GM18511 (cell line): ENCODE measurements at regions not wholly inside any gene's neighbourhood (a gene's known extent, or its start where the extent isn't known, plus 50 kb on each side); places are given as distances from the start of the nearest gene placed in this dataset.

Source experiments
- ATAC-seq: cut with Tn5 transposase; IDR thresholded peaks from one replicate; pipeline ENCODE4 v1.9.1; 2021; ENCODE audit warnings: mild to moderate bottlenecking, moderate library complexity; ENCODE audit not compliant: unreplicated experiment

DNA sequence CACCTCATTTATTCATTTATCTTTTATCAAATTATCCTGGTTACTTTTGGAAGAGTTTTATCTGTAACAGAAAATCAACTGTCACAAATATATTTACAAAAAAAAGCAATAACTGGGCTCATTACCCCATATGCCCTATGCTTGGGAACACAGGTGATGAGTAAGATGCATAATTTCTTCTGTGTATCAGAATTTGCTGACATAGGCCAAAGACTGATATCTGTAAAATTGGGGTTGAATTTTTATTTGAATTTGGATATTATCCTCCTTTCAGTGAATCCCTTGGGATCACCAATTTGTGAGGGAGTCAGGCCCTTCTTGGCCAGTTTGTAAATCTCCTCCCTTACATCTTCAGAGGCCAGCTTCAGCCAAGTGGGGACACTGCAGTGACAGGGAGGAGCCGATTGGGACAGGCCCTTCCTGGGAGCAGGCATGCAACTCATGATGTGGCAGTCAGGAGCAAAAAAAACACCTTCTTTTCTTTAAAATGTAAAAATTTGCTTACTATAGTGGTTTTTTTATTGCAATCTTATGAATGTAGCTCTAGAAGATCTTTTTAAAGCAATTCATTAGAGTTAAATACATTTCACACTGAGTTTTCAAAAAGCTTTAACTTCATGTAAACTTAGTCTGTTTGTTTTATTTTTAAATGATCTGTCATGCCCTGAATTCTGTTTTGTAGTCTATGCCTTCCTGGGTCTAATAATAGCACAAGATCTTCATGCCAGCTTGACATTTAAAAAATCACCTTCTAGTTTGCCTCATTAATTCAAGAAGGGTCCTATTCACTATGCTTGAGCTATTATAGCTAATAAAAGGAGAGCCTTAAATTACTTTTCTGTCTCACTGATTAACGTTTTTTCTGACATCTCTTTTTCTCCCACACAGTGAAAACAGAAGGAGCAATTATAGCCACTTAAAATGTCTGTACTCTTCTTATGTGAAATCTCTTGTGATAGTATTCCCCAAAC lies 136.6 kb upstream of the SPRY1 start:
- no peak for ATAC-seq

DNA sequence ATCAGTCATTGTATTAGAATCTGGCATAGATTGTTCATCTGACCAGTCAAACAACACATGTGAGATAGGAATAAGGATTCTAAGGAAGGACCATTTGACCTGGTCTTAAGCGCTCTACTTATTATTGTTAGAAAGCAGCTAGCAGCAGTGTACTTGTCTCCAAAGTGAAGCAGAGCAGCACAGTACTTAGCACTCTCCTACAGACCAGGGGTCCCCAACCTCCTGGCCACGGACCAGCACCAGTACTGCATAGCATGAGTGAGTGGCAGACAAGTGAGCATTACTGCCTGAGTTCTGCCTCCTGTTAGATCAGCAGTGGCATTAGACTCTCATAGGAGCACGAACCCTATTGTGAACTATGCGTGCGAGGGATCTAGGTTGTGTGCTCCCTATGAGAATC lies 135.9 kb upstream of the SPRY1 start:
- no peak for ATAC-seq

DNA sequence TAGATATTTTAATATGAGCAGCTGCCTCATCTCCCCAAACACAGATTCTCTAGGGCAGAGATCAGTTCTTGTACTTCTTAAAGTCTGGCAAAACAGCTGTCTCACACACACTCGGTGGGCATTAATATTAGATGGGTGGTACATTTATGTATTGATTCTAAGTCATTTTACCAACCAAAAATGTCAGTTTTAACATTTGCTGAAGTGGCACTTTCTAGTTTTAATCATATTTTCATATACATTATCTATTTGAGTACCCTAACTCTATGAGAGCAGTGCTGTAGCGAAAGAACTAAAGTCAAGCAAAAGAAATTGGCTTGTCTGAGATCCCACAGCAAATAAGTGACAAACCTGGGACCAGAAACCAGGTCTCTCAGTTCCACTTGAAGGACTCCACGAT lies 134.5 kb upstream of the SPRY1 start:
- no peak for ATAC-seq

DNA sequence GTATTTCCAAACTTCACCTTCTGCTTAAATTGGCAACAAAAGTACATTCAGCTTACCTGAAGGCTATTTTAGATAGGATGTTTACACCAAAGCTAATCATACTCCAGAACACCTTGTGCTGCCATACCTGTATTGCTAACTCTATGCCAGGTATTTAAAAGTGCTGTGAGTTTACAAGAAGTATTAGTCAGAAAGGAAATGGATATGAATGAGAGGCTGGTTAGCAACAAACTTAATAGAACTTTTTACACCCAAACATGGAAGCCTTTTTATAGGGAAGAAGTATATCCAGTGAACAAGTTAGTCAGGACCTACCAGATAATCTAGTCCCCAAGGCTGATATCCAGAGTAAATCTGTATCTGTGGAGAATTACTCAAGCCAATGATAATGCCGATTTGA lies 131.2 kb upstream of the SPRY1 start:
- no peak for ATAC-seq

DNA sequence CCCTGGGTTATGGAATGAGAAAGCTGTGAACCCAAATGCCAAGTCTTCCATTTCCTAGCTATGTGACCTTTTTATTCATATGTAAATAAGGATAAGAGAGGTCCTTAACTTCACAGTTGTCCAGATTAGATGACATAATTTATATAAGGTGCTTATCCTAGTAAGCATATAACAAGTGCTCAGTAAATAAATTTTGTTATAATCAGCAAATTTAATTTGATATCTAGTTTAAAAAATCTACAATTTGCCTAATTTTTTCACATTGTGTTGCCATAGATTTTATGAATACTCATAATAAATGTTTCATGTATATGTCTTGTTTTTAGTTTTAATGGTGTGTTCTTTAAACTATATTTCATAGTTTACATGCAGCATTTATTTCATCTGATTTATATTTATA lies 130.4 kb upstream of the SPRY1 start:
- no peak for ATAC-seq

DNA sequence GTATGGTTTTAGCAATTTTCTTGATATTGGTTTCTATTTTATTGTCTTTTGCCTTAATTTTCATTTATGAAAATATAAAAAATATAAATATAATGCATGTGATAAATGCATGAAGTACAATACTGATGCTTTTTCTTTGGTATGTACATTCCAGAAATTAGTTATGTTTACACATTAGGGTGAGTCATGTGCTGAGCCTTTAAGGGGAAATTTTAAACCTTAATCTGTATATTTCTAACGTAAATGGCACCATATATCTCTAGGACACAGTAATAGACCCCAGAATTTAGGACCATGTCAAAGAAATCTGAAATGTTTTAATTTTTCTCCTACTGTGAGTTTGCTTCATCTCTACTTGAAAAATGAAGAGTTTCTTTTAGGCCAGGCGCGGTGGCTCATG lies 117.8 kb upstream of the SPRY1 start:
- no peak for ATAC-seq

DNA sequence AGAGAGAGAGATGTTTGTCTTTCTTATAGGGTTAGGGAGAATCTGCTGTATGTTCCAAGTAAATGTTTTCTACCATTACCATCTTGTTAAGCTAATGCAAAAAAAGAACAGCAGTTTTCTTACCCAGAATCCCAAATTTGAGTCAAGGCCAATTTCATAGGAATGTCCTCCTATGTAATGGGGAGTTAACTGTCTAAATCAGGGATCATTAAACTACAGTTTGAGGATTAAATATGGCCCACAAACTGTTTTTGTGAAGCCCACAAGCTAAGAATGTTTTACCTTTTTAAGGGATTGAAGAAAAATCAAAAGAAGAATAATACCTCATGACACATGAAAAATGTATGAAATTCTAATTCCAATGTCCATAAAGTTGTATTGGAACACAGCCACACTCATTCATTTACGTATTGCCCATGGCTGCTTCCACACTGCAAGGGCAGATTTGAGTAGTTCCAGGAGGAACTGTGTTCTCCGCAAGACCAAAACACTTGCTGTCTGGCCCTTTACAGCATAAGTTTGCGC lies 113.2 kb upstream of the SPRY1 start:
- ATAC-seq: no peak

DNA sequence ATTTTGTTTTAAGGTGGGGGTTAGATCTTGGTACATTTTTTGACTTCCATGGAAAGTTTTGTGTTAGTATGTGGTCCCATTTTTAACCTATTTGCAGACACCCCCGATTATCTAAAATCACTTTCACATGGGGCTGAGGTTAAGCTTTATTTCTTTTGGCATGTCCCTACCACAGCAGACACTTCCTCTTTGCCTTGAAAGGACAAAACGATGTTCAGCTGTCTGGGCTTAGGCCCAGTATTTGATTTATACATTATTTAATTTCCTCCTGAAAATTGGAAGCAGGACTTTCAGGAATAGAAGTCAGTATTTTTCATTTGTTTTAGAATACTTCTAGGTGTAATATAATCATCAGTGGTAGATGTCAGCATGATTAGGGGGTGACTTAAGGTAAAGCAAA lies 112.4 kb upstream of the SPRY1 start:
- ATAC-seq: no peak

DNA sequence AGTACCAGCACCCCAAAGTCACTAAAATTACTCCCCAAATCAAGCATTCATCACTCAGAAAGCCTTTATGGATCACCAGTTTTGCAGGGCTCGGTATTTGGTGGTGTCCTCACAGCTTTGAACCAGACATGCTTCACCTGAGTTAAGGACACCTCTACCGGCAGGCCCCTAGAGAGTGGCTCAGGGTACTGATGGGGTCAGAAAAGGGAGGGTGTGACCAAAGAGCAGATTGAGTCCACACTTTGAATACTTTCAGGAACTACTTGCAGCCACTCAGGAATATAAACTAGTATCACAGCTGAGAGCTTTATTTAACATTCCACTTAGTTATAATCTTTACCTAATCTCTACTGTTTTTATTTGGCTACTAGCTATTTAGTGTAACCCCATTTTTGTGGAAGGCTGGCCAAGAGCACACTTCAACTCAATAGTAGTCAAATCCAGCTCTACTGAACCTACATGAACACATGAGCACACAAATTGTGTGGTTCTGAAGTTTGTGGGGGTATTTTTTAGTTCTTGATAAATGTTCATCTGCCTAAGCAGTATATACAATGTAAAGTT lies 109.6 kb upstream of the SPRY1 start:
- ATAC-seq: no peak

DNA sequence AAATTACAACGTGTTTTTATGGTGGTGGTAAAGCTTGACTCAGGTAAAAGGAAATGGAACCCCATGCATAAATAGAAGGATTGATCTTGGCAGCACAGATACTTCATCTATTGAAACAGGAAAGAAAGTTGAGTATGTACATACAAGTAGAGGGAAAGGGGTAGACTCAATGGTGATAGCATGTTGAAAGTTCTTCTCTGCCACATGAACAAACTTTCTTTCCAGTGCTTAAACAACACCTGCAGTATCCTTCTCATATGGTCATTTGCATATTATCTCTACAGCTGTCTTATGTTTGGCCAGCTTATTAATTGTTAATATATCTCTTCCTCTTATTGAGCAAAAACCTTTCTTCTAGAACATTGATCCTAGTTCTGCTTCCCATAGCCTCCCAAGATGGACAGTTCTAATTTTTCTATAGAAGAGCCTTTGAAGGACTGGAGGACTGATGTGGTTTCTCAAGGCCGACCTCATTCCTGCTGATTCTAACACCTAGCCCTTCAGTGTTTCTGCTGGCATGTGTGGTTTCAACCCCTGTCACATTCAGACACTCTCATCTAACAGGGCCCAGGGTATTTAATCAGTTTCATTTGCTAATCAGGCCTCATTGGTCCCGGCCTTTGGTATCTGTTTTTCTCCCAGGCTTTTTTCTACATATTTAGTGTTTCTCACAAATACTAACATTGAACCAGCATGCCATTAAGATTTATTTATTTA lies 108.1 kb upstream of the SPRY1 start:
- peak; percentile 85 for ATAC-seq

DNA sequence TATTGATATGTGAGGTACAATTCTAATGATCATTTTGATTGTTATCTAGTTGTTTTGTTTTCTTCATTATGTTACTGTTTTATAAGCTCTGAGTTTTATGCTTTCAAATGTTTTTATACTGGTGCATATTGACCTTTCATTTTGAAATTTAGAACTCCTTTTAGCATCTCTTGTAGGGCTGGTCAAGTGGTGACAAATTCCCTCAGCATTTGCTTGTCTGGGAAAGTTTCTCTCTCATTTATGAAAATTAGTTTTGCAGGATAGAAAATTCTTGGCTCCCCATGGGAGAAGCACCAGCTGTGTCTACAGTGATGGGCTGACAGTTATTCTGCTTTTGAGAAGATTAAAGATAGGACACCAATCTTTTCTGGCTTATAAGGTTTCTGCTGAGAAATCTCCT lies 105.3 kb upstream of the SPRY1 start:
- ATAC-seq: no peak

DNA sequence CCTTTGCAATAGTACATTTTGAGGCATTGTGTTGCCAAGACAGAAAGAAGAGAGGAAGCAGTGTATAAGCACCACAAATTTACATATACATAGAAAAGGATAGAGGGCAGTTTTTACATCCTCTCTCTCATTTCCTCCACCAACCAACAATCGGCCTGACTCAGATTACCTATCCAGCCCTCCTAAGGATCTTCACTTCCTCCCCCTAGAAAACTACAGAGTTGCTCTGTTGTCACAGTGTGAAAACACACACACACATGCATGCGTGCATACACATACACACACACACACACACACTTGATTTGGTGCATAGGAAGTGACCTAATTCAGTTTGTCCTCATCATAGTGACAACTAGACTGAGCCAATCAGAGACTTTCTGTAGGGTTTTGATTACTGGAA lies 98.8 kb upstream of the SPRY1 start:
- ATAC-seq: peak; percentile 66

DNA sequence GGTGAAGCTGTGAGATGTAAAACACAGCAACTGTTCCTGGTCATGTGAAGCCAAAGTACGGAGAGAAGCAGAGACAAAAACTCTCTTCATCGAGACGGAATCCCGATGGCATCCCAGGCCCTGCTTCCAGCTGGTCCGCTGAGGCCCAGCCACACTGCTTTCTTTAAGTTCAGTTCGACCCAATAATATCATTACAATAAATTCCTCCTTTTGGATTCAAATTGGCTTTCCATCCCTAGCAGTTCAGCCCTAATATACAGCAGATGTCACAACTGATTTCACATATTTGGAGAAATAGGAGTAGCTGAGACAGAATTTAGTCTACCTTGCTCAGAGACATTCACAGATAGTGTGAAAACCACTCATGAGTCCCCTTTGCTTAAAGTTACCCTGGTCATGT lies 98.3 kb upstream of the SPRY1 start:
- ATAC-seq: no peak

DNA sequence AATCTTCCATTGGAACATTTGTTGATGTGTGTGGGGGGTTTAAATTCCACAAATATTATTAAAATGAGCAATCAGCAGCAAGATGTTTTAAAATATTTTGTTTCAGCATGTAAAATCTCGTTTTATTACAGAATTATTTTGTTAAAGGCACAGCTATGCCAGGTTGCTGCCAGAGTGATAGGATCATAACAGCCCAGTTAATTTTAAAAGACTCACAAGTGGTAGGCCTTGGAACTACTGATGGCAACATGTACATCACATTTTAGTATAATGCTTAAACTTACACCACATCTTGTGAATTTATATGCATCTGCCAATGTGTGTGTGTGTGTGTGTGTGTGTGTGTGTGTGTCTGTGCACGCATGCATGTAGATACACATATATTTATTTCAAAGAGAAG lies 97.8 kb upstream of the SPRY1 start:
- ATAC-seq: no peak

DNA sequence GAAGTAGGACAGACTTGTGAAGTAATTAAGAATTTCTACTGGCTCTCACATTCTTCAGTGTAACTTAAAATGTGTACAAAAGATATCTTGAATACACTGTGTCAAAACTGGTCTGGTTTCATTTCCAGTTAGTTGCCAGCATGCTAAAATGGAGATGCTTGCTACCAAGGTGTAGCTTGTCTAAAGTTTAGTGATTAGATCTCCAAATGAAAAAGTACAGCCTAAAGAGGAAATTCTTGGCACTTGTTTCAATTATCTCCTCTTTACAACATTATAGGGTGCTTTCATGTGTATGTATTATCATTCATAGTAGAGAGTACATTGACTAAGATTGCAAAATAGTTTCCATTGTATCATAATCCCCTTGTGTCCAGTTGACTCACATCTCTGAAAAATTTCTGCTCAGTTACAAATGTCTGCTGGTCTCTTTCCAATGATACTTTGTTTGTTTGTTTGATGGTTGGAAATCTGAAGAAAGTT lies 97.3 kb upstream of the SPRY1 start:
- no peak for ATAC-seq

DNA sequence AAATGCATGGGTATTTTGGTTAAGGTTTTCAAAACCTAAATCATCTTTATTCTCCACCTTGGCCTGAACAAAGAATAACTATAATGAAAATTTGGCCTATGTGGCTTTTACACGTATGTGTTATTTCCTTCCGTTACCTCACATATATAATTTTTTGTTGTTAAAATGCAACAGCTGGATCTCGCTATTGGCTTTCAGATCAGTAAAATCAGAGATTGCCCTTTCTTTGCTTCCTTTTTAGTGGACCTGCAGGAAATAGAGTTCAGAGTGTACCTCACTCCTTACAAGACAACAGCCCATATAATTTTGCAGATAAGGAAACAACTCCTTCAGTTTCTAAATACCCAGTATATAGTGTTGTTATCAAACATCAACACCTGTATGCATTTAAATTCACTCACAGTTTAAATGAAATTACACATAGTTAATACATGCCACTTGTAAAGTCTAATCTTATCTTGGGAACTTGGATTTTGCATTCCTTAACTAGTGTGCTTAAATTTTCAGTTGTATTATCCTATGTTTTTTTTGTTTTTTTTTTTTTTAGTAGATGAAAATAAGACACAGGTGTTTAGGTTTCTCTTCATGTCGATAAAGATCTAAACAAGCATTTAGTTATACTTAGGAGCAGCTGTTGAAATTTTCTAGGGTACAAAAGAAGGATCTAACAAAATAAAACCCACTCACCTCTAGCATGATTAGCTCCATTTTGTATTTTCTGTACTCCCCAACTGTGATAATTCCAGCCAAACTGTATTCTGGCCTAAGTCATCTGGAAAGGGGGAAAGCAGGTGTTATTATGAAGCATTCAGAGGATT lies 96.2 kb upstream of the SPRY1 start:
- no peak for ATAC-seq

DNA sequence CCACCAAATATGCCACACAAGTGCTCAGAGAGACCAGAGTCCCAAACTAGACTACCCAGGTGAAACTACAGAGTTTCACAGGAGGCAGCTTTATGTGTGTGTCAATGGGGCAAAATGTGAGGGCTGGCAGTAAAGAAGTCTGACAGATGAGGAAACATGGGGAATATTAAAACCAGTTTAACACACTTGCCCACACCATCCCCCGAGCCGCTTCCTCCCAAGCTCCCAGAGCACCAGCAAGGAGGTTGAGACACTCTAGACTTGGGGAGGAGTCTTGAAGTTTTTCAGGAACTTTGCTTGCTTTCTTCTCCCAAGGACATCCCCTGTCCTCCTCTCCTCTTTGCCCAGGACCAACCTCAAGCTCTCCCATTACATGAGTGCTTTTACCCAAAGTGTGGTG lies 94.7 kb upstream of the SPRY1 start:
- ATAC-seq: no peak

DNA sequence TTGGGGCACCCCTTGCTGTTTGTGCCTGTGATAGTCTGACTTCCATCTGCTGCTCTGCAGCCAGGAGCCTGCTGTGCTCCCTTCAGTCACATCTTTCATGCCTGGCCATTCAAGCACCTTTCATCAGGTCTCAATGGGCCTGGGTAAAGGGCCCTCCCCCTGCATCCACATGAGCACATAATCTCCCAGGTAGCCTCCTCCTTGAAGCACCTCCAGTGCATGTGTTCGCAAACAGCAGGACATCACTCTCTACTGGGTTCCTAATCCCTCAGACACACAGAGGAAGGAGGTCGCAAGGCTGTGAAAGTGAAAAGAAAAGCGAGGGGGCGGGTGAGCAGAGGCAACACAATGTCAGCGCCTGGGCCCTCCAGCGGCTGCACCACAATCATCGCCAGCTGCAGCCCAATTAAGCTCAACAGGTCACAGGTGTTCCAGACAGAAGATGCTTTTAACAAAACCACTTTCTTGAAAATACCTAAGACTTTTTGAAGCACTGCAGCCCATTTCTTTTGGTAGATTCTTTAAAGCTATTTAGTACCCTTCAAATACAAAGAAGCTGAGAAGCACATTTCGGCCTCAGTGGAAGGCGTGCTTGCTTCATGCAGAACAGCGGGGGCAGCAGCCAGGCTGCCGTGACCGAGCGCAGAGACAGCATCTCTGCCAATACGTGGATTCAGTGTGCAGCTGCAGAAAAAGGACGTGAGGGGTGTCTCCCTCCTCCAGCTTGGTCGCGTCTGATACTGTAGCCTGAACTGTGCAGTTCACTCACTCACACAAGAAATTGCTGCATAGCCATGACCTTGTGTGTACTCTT lies 92.2 kb upstream of the SPRY1 start:
- ATAC-seq: peak; percentile 93

DNA sequence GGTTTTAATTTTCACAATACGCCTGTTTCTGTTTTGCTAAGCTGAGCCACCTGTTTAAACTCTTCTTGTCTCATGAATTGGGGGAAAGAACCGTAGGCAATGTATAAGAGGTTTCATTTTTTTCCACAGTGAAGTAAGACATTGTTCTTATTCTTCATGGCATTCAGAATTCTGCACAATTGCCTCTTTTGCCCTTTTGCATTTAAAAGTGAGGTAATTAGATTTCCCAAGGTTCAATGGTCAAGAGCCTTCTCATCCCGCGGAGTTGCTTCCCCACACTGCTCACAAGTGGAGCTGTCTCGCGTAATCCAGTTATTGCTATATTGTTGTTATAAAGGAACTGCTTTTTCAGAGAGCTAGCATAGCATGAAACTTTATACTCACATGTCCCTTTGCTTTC lies 90.9 kb upstream of the SPRY1 start:
- ATAC-seq: no peak

DNA sequence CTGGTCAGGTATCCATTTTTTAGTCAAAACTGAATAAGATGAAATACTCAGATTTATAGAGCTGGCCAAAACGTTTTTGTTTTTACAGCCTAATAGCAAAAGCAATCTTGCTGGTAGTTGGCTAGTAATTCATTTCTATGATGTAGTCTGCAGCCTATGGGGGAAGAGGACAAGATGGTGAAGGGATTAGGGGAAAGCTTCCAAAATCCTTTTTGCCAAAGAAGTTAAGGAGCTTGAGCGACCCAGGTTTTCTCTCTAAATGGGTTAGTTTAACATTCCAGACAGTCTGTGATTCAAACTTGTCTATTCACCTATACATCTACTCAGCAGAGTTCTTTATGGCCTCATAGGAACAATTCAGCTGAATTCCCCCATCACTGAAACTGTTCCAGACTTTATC lies 89.8 kb upstream of the SPRY1 start:
- ATAC-seq: no peak
